H1 (cell line): ENCODE measurements at regions not wholly inside any gene's neighbourhood (a gene's known extent, or its start where the extent isn't known, plus 50 kb on each side); places are given as distances from the start of the nearest gene placed in this dataset.

Experiments used
- CHD1 ChIP-seq: IDR thresholded peaks from 2 replicates; pipeline ENCODE4 v1.6.1; 2012; ENCODE audit warnings: low read depth, low read length, improper control_type of control experiment
- CREB1 ChIP-seq: IDR thresholded peaks from 2 replicates; pipeline ENCODE4 v1.6.1; 2012; ENCODE audit warnings: inconsistent platforms
- EGR1 ChIP-seq: IDR thresholded peaks from 2 replicates; pipeline ENCODE4 v1.6.1; 2011; ENCODE audit warnings: low read depth, low read length, borderline replicate concordance
- GABPA ChIP-seq: IDR thresholded peaks from 2 replicates; pipeline ENCODE4 v1.6.1; 2011; ENCODE audit warnings: mild to moderate bottlenecking, low read length, moderate library complexity, borderline replicate concordance; ENCODE audit not compliant: insufficient read depth
- KDM5A ChIP-seq: fragments of 200-600 bp; IDR thresholded peaks from 2 replicates; pipeline ENCODE4 v1.7.1; 2012; ENCODE audit warnings: mild to moderate bottlenecking, low read length, inconsistent platforms, mixed read lengths
- RBBP5 ChIP-seq: IDR thresholded peaks from 2 replicates; pipeline ENCODE4 v1.7.1; 2012; ENCODE audit warnings: low read depth, mild to moderate bottlenecking, inconsistent platforms, low read length, moderate library complexity, borderline replicate concordance
- SIRT6 ChIP-seq: IDR thresholded peaks from one replicate; pipeline ENCODE4 v1.7.1; 2012; ENCODE audit warnings: low read length, inconsistent platforms

DNA sequence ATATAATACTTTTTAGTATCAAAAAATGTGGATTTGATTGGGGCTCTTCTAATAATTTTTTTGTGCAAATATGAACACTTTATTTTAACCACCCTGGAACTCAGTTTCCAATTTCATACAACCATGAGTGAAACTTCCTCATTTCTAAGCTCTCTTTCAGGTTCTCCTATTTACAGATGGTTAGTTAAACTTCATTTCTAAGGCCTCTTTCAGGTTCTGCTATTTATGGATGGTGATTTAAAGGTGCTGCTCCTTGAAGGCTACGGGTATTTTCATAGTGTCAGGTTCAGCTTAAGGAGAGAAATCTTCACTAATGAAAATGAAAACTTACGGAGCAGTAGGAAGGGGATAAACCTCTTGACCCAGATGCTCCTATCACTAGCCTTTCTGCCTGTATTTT, 568.3 kb downstream of the KIF20B start (continued):
- TF ChIP-seq GABPA (no peak), CHD1 (no peak), KDM5A (no peak), RBBP5 (no peak), CREB1 (no peak), EGR1 (no peak), SIRT6 (no peak)
